HEK293 (cell line): ENCODE measurements at regions not wholly inside any gene's neighbourhood (a gene's known extent, or its start where the extent isn't known, plus 50 kb on each side); places are given as distances from the start of the nearest gene placed in this dataset.

Experiments
- CTCF ChIA-PET: fragments of 350-600 bp; formaldehyde crosslinking; extraction: SDS; loops from one replicate; lab custom pipeline; 2021; ENCODE audit warnings: antibody characterized with exemption; lab: Yijun Ruan, JAX
- POLR2A ChIA-PET: fragments of 300-600 bp; formaldehyde crosslinking; extraction: SDS; loops from one replicate; lab custom pipeline; 2020; ENCODE audit warnings: antibody characterized with exemption, inconsistent platforms; lab: Yijun Ruan, JAX
- H3K27ac ChIP-seq: fragments of 200-500 bp; sonication (Bioruptor generic); 2 replicates; pipeline ENCODE4 v1.5.1; 2014; ENCODE audit warnings: low read depth, low read length, control low read depth, inconsistent platforms; ENCODE audit errors: extremely low read depth
- H3K36me3 ChIP-seq, 2 experiments: fragments of 200-500 bp in 1 of 2; sonication (Bioruptor generic) in 1 of 2; 1 replicate in 1 of 2; 2 replicates in 1 of 2; pipeline ENCODE4 v1.5.1; 2014 to 2017; ENCODE audit warnings: inconsistent platforms in 2 of 2, low read length in 2 of 2; ENCODE audit not compliant: control insufficient read depth in 2 of 2, insufficient read depth in 1 of 2
- H3K4me1 ChIP-seq: fragments of 200-500 bp; sonication (Bioruptor generic); 2 replicates; pipeline ENCODE4 v1.5.1; 2014; ENCODE audit warnings: mild to moderate bottlenecking, low read length, inconsistent platforms; ENCODE audit not compliant: control insufficient read depth, insufficient read depth
- H3K4me3 ChIP-seq: 2 replicates; pipeline ENCODE4 v1.5.1; 2011; ENCODE audit warnings: low read depth, mild to moderate bottlenecking, control low read depth, low read length, moderate library complexity
- H3K9me3 ChIP-seq: fragments of 200-500 bp; sonication (Bioruptor generic); 2 replicates; pipeline ENCODE4 v1.5.1; 2014; ENCODE audit warnings: low read depth, low read length, inconsistent platforms; ENCODE audit not compliant: control insufficient read depth, insufficient read depth
- AEBP2 ChIP-seq: fragments of 450-650 bp; formaldehyde crosslinking; IDR thresholded peaks from 2 replicates; pipeline ENCODE4 v1.5.1; 2016; ENCODE audit warnings: missing biosample characterization, missing genetic modification characterization, borderline replicate concordance
- ZBTB44 ChIP-seq: fragments of 450-650 bp; IDR thresholded peaks from 2 replicates; pipeline ENCODE4 v1.5.1; 2018; ENCODE audit warnings: missing biosample characterization, mild to moderate bottlenecking, missing genetic modification characterization
- ZNF112 ChIP-seq: fragments of 450-650 bp; formaldehyde crosslinking; IDR thresholded peaks from 2 replicates; pipeline ENCODE4 v1.5.0; 2017; ENCODE audit warnings: missing biosample characterization, missing genetic modification characterization
- ZNF138 ChIP-seq: fragments of 450-650 bp; formaldehyde crosslinking; IDR thresholded peaks from 2 replicates; pipeline ENCODE4 v1.5.1; 2016; ENCODE audit warnings: missing biosample characterization, missing genetic modification characterization, borderline replicate concordance
- ZNF155 ChIP-seq: fragments of 450-650 bp; formaldehyde crosslinking; IDR thresholded peaks from 2 replicates; pipeline ENCODE4 v1.5.1; 2016; ENCODE audit warnings: missing biosample characterization, missing genetic modification characterization
- ZNF184 ChIP-seq: fragments of 450-650 bp; IDR thresholded peaks from 2 replicates; pipeline ENCODE4 v1.5.1; 2018; ENCODE audit warnings: missing biosample characterization, mild to moderate bottlenecking, missing genetic modification characterization
- ZNF202 ChIP-seq: fragments of 450-650 bp; formaldehyde crosslinking; IDR thresholded peaks from 2 replicates; pipeline ENCODE4 v1.5.1; 2016; ENCODE audit warnings: missing biosample characterization, missing genetic modification characterization, borderline replicate concordance
- ZNF26 ChIP-seq: fragments of 450-650 bp; formaldehyde crosslinking; IDR thresholded peaks from 2 replicates; pipeline ENCODE4 v1.5.1; 2016; ENCODE audit warnings: missing biosample characterization, missing genetic modification characterization
- ZNF335 ChIP-seq: fragments of 450-650 bp; formaldehyde crosslinking; conservative IDR thresholded peaks from 2 replicates; pipeline ENCODE4 v1.5.1; 2016; ENCODE audit warnings: missing biosample characterization, missing genetic modification characterization
- ZNF416 ChIP-seq: fragments of 450-650 bp; formaldehyde crosslinking; IDR thresholded peaks from 2 replicates; pipeline ENCODE4 v1.5.1; 2016; ENCODE audit warnings: missing biosample characterization, missing genetic modification characterization
- ZNF433 ChIP-seq: fragments of 450-650 bp; formaldehyde crosslinking; IDR thresholded peaks from 2 replicates; pipeline ENCODE4 v1.5.1; 2016; ENCODE audit warnings: missing biosample characterization, missing genetic modification characterization, low read depth
- ZNF596 ChIP-seq: fragments of 450-650 bp; IDR thresholded peaks from 2 replicates; pipeline ENCODE4 v1.5.0; 2018; ENCODE audit warnings: missing biosample characterization, mild to moderate bottlenecking, missing genetic modification characterization, moderate library complexity
- ZNF660 ChIP-seq: fragments of 450-650 bp; IDR thresholded peaks from 2 replicates; pipeline ENCODE4 v1.5.1; 2018; ENCODE audit warnings: missing biosample characterization, mild to moderate bottlenecking, missing genetic modification characterization
- ZNF701 ChIP-seq: fragments of 450-650 bp; formaldehyde crosslinking; IDR thresholded peaks from 2 replicates; pipeline ENCODE4 v1.5.1; 2016; ENCODE audit warnings: missing biosample characterization, missing genetic modification characterization
- ZNF791 ChIP-seq: fragments of 450-650 bp; formaldehyde crosslinking; IDR thresholded peaks from 2 replicates; pipeline ENCODE4 v1.5.1; 2016; ENCODE audit warnings: missing biosample characterization, missing genetic modification characterization
- TF ChIP-seq, protein P1 (sequence below): fragments of 450-650 bp; formaldehyde crosslinking; IDR thresholded peaks from 2 replicates; pipeline ENCODE4 v1.5.1; 2016; ENCODE audit warnings: missing biosample characterization, missing genetic modification characterization
- TF ChIP-seq, protein P2 (sequence below): fragments of 450-650 bp; formaldehyde crosslinking; conservative IDR thresholded peaks from 2 replicates; pipeline ENCODE4 v1.5.1; 2016; ENCODE audit warnings: low read depth, missing biosample characterization, missing genetic modification characterization

- ChIA-PET CTCF (interaction anchor here (0.6 kb wide), 1 partner anchor 118 kb away, joined by 3 read pairs; no protein-coding TSS in a partner anchor), POLR2A (no interaction called here)
- Histone ChIP-seq H3K36me3 (no peaks in the 10 kb centered on the region), H3K27ac (no peak overlapping the region), H3K4me3 (no peak overlapping the region), H3K9me3 (no peaks in the 10 kb centered on the region), H3K4me1 (no peaks in the 10 kb centered on the region)
- TF ChIP-seq ZNF184, result no peak
- TF ChIP-seq ZNF202 (tag by site-specific recombination), result no peak
- TF ChIP-seq ZNF660 (tag by site-specific recombination), result no peak
- TF ChIP-seq, protein P1, sequence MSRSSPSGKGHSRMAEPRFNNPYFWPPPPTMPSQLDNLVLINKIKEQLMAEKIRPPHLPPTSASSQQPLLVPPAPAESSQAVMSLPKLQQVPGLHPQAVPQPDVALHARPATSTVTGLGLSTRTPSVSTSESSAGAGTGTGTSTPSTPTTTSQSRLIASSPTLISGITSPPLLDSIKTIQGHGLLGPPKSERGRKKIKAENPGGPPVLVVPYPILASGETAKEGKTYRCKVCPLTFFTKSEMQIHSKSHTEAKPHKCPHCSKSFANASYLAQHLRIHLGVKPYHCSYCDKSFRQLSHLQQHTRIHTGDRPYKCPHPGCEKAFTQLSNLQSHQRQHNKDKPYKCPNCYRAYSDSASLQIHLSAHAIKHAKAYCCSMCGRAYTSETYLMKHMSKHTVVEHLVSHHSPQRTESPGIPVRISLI (tag by site-specific recombination), result no peak
- no peak for TF ChIP-seq ZNF335 (tag by site-specific recombination)
- TF ChIP-seq ZNF138 (tag by site-specific recombination), result no peak
Measured at GRCh38 chrX:124925681-124926080, 394.0 kb upstream of the TEX13C start.

DNA sequence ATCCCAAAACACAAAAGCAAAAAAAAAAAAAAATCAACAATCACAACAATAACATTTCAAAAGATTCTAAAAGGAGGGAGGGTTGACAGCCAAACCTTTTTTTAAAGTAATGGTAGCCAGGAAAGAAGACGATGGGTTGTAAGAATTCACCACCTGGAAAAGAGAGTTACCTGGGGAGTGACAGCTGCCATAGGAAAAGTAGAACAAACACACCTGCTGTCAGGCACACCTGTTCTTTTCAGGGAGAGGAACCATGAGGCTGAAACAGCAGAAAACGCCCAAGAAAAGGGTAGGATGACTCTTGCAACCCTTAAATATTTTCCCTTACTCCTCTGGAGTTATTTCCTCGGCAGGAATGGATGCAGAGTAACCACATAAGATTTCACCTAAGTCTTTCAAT is 388.4 kb upstream of the TEX13C start:
- POLR2A ChIA-PET, result no interaction called here
- Histone ChIP-seq H3K4me3 (no peak overlapping the region), H3K9me3 (no peaks in the 10 kb centered on the region), H3K36me3 (no peaks in the 10 kb centered on the region), H3K4me1 (no peaks in the 10 kb centered on the region), H3K27ac (no peak overlapping the region)
- TF ChIP-seq ZNF155 (no peak), ZBTB44 (tag by site-specific recombination) (no peak)
- TF ChIP-seq, protein P2, sequence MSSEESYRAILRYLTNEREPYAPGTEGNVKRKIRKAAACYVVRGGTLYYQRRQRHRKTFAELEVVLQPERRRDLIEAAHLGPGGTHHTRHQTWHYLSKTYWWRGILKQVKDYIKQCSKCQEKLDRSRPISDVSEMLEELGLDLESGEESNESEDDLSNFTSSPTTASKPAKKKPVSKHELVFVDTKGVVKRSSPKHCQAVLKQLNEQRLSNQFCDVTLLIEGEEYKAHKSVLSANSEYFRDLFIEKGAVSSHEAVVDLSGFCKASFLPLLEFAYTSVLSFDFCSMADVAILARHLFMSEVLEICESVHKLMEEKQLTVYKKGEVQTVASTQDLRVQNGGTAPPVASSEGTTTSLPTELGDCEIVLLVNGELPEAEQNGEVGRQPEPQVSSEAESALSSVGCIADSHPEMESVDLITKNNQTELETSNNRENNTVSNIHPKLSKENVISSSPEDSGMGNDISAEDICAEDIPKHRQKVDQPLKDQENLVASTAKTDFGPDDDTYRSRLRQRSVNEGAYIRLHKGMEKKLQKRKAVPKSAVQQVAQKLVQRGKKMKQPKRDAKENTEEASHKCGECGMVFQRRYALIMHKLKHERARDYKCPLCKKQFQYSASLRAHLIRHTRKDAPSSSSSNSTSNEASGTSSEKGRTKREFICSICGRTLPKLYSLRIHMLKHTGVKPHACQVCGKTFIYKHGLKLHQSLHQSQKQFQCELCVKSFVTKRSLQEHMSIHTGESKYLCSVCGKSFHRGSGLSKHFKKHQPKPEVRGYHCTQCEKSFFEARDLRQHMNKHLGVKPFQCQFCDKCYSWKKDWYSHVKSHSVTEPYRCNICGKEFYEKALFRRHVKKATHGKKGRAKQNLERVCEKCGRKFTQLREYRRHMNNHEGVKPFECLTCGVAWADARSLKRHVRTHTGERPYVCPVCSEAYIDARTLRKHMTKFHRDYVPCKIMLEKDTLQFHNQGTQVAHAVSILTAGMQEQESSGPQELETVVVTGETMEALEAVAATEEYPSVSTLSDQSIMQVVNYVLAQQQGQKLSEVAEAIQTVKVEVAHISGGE (tag by site-specific recombination), result no peak
- CTCF ChIA-PET, result no interaction called here

- Histone ChIP-seq H3K27ac (no peak overlapping the region), H3K4me3 (no peak overlapping the region), H3K36me3 (no peaks in the 10 kb centered on the region)
- ChIA-PET POLR2A (no interaction called here), CTCF (interaction anchor here (0.7 kb wide), 1 partner anchor 138 kb away, joined by 3 read pairs; no protein-coding TSS in a partner anchor)
- TF ChIP-seq ZNF596, result no peak
- TF ChIP-seq, protein P1 (tag by site-specific recombination), result no peak
- no peak for TF ChIP-seq ZNF433
- no peak for TF ChIP-seq ZNF112 (tag by site-specific recombination)
- no peak for TF ChIP-seq AEBP2 (tag by site-specific recombination)
- no peak for TF ChIP-seq ZNF791 (tag by site-specific recombination)
- no peak for TF ChIP-seq ZNF701 (tag by site-specific recombination)
- TF ChIP-seq ZNF416 (tag by site-specific recombination), result no peak
- no peak for TF ChIP-seq ZNF26 (tag by site-specific recombination)
- TF ChIP-seq, all 188 proteins: peak for 0
- H3K9me3 ChIP-seq, result no peaks in the 10 kb centered on the region
- H3K4me1 ChIP-seq, result no peaks in the 10 kb centered on the region
Measured at GRCh38 chrX:124931958-124932357, 387.7 kb upstream of the TEX13C start.
